SJCRH30 (cell line): ENCODE measurements at regions not wholly inside any gene's neighbourhood (a gene's known extent, or its start where the extent isn't known, plus 50 kb on each side); places are given as distances from the start of the nearest gene placed in this dataset.
A peak's percentile ranks its signal among the peaks of the same experiment; 100 is the strongest.
"Not testable (repeated sequence)": the region's sequence is repeated elsewhere in the genome, so short reads cannot be mapped to it uniquely, and the experiment has no call there.

Experiments used
- DNase-seq, 2 experiments: peaks; one replicate each; pipeline ENCODE4 v3.0.0-alpha.2; 2015 to 2020
- H3K27ac ChIP-seq: fragments of 250-450 bp; sonication (Bioruptor Pico); 2 replicates; pipeline ENCODE4 v1.5.1; 2020; ENCODE audit warnings: mild to moderate bottlenecking, moderate library complexity
- H3K27me3 ChIP-seq: fragments of 250-450 bp; sonication (Bioruptor Pico); 2 replicates; pipeline ENCODE4 v1.5.1; 2020; ENCODE audit warnings: mild to moderate bottlenecking, moderate library complexity
- H3K36me3 ChIP-seq: fragments of 250-450 bp; sonication (Bioruptor Pico); 2 replicates; pipeline ENCODE4 v1.5.1; 2020; ENCODE audit warnings: mild to moderate bottlenecking, moderate library complexity
- H3K4me1 ChIP-seq: fragments of 250-450 bp; sonication (Bioruptor Pico); 2 replicates; pipeline ENCODE4 v1.5.1; 2020; ENCODE audit warnings: mild to moderate bottlenecking, moderate library complexity
- H3K4me3 ChIP-seq: fragments of 250-450 bp; sonication (Bioruptor Pico); 2 replicates; pipeline ENCODE4 v1.5.1; 2020; ENCODE audit warnings: mild to moderate bottlenecking, moderate library complexity
- H3K9me3 ChIP-seq: fragments of 250-450 bp; sonication (Bioruptor Pico); replicated peaks from 2 replicates; pipeline ENCODE4 v1.5.1; 2020; ENCODE audit warnings: mild to moderate bottlenecking, moderate library complexity

DNA sequence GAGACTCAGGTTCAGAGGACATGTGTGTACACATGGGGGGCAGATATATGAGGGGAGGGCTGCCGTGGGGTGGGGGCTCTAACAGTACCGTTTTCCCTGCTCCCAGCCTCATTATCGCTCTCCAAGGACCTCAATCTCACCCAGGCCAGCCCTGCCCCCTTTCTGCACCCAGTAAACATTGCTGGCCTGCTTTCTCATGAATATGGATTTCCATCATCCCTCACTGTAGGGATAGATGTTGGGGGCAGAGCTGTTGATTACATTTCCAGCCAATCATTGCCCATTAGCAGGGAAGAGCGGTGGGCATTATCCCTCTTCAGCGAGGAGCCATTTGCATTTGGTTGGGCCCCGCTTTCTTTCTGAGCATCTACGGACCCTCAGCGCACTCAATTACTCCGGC is 273.8 kb downstream of the RPS6KC1 start:
- H3K36me3 ChIP-seq, result no peaks in the 10 kb centered on the region
- no peak overlapping the region for H3K27ac ChIP-seq
- H3K9me3 ChIP-seq, result no peaks in the 10 kb centered on the region
- peaks cover 21% of the 10 kb centered on the region for H3K4me1 ChIP-seq
- no peak overlapping the region for H3K4me3 ChIP-seq
- no peak for DNase-seq
- H3K27me3 ChIP-seq, result no peaks in the 10 kb centered on the region

- no peak for DNase-seq
- Histone ChIP-seq H3K9me3 (no peaks in the 10 kb centered on the region), H3K27me3 (no peaks in the 10 kb centered on the region), H3K36me3 (no peaks in the 10 kb centered on the region), H3K4me1 (peaks cover 21% of the 10 kb centered on the region), H3K27ac (no peak overlapping the region), H3K4me3 (no peak overlapping the region)
Observed at GRCh38 chr1:213325482-213325881, 274.4 kb downstream of the RPS6KC1 start.

GRCh38 chr1:213326281-213327016 is 275.4 kb downstream of the RPS6KC1 start:
- Histone ChIP-seq H3K4me1 (peaks cover 21% of the 10 kb centered on the region), H3K36me3 (no peaks in the 10 kb centered on the region), H3K27ac (no peak overlapping the region; the same call in 1 of the 2 replicates), H3K4me3 (no peak overlapping the region), H3K27me3 (no peaks in the 10 kb centered on the region), H3K9me3 (no peaks in the 10 kb centered on the region)
- DNase-seq, result no peak

GRCh38 chr1:213327017-213327667 is 276.1 kb downstream of the RPS6KC1 start:
- Histone ChIP-seq H3K27me3 (no peaks in the 10 kb centered on the region), H3K4me3 (no peak overlapping the region), H3K27ac (peak overlapping the region; percentile 19; the same call in 1 of the 2 replicates), H3K9me3 (no peaks in the 10 kb centered on the region), H3K36me3 (no peaks in the 10 kb centered on the region), H3K4me1 (peaks cover 21% of the 10 kb centered on the region)
- DNase-seq, result peak; percentile 66 to 74

GRCh38 chr1:213329406-213330008 is 278.5 kb downstream of the RPS6KC1 start:
- no peak overlapping the region for H3K4me3 ChIP-seq
- no peaks in the 10 kb centered on the region for H3K27me3 ChIP-seq
- H3K36me3 ChIP-seq, result no peaks in the 10 kb centered on the region
- H3K9me3 ChIP-seq, result no peaks in the 10 kb centered on the region
- peaks cover 21% of the 10 kb centered on the region for H3K4me1 ChIP-seq
- H3K27ac ChIP-seq, result no peak overlapping the region
- DNase-seq, result no peak

DNA sequence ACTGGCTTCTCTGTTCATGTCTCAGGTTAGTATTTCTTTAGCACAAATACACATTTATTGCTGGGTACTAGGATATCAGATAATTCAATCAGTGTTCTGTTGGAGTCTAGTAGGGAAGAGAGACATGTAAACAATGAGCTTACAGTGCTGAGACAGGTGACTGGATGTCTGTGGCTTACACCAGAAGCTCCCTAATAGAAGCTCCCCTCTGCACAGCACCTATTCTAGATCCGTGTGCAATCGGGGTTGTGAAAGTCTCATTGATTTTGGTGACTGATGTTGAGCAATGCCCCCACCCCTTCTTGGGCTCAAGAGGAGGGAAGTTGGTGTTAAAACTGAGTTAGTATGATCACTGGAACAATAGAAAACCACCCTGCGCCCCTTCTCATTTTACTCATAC is 279.2 kb downstream of the RPS6KC1 start:
- Histone ChIP-seq H3K27ac (no peak overlapping the region), H3K4me3 (no peak overlapping the region), H3K4me1 (peaks cover 21% of the 10 kb centered on the region), H3K27me3 (no peaks in the 10 kb centered on the region), H3K9me3 (no peaks in the 10 kb centered on the region), H3K36me3 (no peaks in the 10 kb centered on the region)
- DNase-seq, result peak in 1 of 2 experiments; percentile 19

DNA sequence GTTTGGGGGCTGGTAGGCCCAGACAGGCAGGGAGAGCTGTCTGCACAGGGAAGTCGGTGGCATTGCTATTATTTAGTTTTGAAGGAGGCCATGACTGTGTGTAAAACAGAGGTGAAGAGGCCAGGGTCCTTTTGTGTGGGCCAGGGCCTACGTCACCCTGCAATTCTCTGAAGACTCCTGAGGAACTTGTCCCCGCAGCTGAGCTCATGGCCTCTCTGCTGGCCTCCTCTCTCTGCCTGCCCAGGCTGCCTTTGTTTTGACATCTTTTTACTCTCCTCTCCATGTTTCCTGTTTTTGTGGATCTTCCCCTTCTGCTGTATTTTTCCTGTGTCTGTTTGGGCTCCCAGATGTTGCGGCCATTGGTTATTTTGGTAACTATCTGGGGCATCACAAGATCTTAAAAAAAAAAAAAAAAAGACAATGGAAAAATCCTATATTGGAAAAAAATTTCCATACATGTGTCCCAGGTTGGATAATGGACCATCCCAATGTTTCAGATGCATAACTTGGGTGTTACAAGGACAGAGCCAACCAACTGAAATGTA is 280.7 kb downstream of the RPS6KC1 start:
- no peak for DNase-seq
- no peak overlapping the region for H3K4me3 ChIP-seq
- H3K4me1 ChIP-seq, result peaks cover 12% of the 10 kb centered on the region; the same call in 1 of the 2 replicates
- no peak overlapping the region for H3K27ac ChIP-seq
- no peaks in the 10 kb centered on the region for H3K36me3 ChIP-seq
- H3K9me3 ChIP-seq, result no peaks in the 10 kb centered on the region
- no peaks in the 10 kb centered on the region for H3K27me3 ChIP-seq

- H3K4me1 ChIP-seq, result peaks cover 4% of the 10 kb centered on the region; the same call in 1 of the 2 replicates
- DNase-seq, result no peak
Observed at GRCh38 chr1:213332491-213332890, 281.4 kb downstream of the RPS6KC1 start.

DNA sequence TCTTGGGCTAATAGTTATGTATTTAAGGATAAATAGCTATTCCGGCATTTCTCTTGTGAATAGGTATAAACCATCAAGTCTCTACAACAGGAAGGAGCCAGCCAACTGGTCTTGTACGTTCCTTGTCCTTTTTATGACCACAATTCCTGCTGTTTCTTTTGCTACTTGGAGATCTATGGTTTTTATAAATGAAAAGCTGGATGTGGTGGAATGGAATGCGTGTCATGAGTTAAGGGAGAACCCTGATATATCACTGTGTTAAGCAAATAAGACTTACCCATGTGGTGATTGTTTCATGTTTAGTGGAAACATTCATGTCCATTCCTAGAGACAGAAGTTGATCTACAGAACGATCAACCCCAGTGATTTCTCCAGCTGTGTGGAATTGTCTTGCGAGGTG is 282.1 kb downstream of the RPS6KC1 start:
- H3K9me3 ChIP-seq, result no peaks in the 10 kb centered on the region
- no peak overlapping the region for H3K27ac ChIP-seq
- no peak overlapping the region for H3K4me3 ChIP-seq
- DNase-seq, result no peak
- H3K27me3 ChIP-seq, result no peaks in the 10 kb centered on the region
- no peaks in the 10 kb centered on the region for H3K4me1 ChIP-seq
- H3K36me3 ChIP-seq, result no peaks in the 10 kb centered on the region

More at GRCh38 chr1:213332491-213332890, 281.4 kb downstream of the RPS6KC1 start:
- no peak overlapping the region for H3K27ac ChIP-seq
- H3K9me3 ChIP-seq, result no peaks in the 10 kb centered on the region
- no peak overlapping the region for H3K4me3 ChIP-seq
- no peaks in the 10 kb centered on the region for H3K27me3 ChIP-seq
- H3K36me3 ChIP-seq, result no peaks in the 10 kb centered on the region

DNA sequence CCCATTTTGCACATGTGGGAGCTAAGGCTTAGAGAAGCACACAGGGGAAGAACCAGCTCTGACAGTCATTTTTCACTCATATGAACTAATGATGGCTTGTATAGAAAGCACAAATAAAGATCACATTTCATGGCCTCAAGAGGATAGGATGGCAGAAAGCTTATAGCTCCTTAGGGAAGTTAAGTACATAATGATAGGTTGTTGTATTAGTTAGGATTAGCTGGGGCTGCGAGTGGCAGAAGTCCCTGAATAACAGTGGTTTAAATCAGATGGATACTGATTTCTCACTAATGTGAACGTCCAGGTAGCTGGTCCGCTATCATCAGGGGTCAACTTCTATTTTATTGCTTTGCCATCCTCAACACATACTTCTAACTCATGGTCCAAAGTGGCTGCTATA is 284.0 kb downstream of the RPS6KC1 start:
- H3K4me1 ChIP-seq, result no peaks in the 10 kb centered on the region
- no peaks in the 10 kb centered on the region for H3K27me3 ChIP-seq
- no peaks in the 10 kb centered on the region for H3K9me3 ChIP-seq
- no peak overlapping the region for H3K27ac ChIP-seq
- H3K4me3 ChIP-seq, result no peak overlapping the region
- no peaks in the 10 kb centered on the region for H3K36me3 ChIP-seq
- no peak for DNase-seq

- no peak for DNase-seq
- no peaks in the 10 kb centered on the region for H3K9me3 ChIP-seq
- no peak overlapping the region for H3K4me3 ChIP-seq
- H3K4me1 ChIP-seq, result no peaks in the 10 kb centered on the region
- H3K36me3 ChIP-seq, result no peaks in the 10 kb centered on the region
- no peak overlapping the region for H3K27ac ChIP-seq
- H3K27me3 ChIP-seq, result no peaks in the 10 kb centered on the region
Observed at GRCh38 chr1:213337025-213337678, 286.1 kb downstream of the RPS6KC1 start.

DNA sequence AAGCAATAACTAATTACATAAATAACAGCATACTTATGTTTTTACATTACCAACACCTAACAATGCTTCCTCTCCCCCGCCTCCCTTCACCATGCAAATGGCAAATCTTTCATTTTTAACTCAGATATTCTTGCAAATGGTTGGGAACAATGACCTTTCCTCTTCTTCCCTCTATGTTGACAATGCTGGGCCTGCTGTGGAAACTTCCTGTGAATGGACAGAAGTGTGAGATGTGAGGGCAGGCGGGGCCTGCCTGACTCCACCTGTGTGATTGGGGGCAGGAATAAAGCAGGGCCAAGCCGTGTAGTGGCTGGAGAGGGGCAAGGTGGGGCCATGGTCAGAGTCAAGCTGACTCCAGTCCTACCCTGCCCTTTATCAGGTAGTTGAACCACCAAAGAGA is 289.6 kb downstream of the RPS6KC1 start:
- H3K36me3 ChIP-seq, result no peaks in the 10 kb centered on the region
- H3K4me3 ChIP-seq, result no peak overlapping the region
- H3K27me3 ChIP-seq, result no peaks in the 10 kb centered on the region
- DNase-seq, result no peak
- no peak overlapping the region for H3K27ac ChIP-seq
- H3K4me1 ChIP-seq, result no peaks in the 10 kb centered on the region
- H3K9me3 ChIP-seq, result no peaks in the 10 kb centered on the region

- Histone ChIP-seq H3K36me3 (no peaks in the 10 kb centered on the region), H3K4me3 (no peak overlapping the region), H3K9me3 (no peaks in the 10 kb centered on the region), H3K27ac (no peak overlapping the region), H3K27me3 (no peaks in the 10 kb centered on the region), H3K4me1 (peaks cover 6% of the 10 kb centered on the region; the same call in 1 of the 2 replicates)
- no peak for DNase-seq
Observed at GRCh38 chr1:213345621-213346020, 294.6 kb downstream of the RPS6KC1 start.

DNA sequence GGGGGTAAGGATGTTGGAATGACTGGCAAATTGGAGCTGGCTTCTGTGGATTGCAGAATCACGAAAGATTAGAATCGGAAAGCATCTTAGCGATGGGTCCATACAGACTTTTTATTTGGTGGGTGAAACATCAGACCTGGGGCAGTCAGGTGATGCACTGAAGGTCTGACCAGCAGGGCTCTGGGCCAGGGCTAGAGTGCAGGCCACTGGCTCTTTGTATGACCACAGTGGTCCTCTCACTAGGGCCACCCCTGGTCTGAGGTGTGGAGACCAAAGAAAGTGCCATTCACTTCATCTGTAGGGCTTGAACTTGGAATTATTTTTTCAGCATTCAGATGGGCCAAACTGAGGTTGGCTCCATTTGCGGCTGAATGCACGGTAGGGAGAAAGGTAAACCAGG is 306.4 kb downstream of the RPS6KC1 start:
- H3K9me3 ChIP-seq, result 0 out of 2 replicates have a peak, but pooled peaks cover 4% of the 10 kb centered on the region
- H3K27ac ChIP-seq, result no peak overlapping the region
- no peaks in the 10 kb centered on the region for H3K4me1 ChIP-seq
- no peak for DNase-seq
- H3K27me3 ChIP-seq, result no peaks in the 10 kb centered on the region
- H3K36me3 ChIP-seq, result no peaks in the 10 kb centered on the region
- H3K4me3 ChIP-seq, result no peak overlapping the region

GRCh38 chr1:213358368-213358767 is 307.3 kb downstream of the RPS6KC1 start:
- not testable (repeated sequence) for H3K36me3 ChIP-seq, H3K27me3 ChIP-seq, H3K4me1 ChIP-seq, H3K9me3 ChIP-seq, H3K27ac ChIP-seq, H3K4me3 ChIP-seq, DNase-seq
